GM12873 (cell line): ENCODE measurements at regions not wholly inside any gene's neighbourhood (a gene's known extent, or its start where the extent isn't known, plus 50 kb on each side); places are given as distances from the start of the nearest gene placed in this dataset.

Source experiments
- TF ChIP-seq, protein P1 (sequence below): IDR thresholded peaks from 2 replicates; pipeline ENCODE4 v1.5.1; 2012; ENCODE audit warnings: low read depth, mild to moderate bottlenecking, moderate library complexity, low read length, control low read depth; ENCODE audit not compliant: insufficient read depth; ENCODE audit errors: missing control alignments

DNA sequence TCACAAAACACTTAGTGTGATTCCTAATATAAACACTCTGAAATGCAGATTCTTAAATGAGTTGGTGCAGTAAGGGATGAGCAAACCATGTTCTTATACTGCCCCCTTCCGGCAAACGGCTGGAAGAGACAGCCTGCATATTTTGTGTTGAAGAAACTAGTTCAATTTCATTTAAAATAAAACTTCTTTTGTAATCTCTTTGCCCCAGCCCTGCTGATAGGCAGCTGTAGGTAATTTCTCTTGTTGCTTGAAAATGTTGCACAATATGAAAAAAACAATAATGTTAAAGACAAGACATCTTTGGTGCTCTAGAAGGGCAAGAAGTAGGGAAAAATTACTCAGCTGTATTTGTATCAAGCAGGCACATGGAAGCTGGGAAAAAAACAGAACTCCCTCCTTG lies 89.7 kb upstream of the CCNG1 start:
- TF ChIP-seq, protein P1, sequence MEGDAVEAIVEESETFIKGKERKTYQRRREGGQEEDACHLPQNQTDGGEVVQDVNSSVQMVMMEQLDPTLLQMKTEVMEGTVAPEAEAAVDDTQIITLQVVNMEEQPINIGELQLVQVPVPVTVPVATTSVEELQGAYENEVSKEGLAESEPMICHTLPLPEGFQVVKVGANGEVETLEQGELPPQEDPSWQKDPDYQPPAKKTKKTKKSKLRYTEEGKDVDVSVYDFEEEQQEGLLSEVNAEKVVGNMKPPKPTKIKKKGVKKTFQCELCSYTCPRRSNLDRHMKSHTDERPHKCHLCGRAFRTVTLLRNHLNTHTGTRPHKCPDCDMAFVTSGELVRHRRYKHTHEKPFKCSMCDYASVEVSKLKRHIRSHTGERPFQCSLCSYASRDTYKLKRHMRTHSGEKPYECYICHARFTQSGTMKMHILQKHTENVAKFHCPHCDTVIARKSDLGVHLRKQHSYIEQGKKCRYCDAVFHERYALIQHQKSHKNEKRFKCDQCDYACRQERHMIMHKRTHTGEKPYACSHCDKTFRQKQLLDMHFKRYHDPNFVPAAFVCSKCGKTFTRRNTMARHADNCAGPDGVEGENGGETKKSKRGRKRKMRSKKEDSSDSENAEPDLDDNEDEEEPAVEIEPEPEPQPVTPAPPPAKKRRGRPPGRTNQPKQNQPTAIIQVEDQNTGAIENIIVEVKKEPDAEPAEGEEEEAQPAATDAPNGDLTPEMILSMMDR: peak; percentile 74

DNA sequence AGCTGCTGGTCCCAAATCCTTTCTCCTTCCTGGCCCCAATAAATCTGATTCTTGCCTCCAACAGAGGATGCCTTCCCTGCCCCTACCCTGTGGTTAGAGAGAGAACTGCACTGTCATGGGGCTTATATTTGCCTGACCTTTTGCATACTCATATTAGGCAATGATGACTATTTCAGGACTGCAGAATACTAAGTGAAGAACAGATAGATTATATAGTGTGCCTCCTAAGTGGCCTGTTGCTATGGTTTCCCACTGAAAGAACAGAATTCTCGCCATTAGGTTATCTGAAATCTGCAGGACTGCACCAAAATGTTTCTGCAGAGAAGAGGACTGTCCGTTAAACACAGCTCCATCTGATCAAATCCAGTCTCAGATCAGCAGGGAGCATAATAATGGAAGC lies 87.3 kb upstream of the CCNG1 start:
- TF ChIP-seq, protein P1: peak; percentile 24

DNA sequence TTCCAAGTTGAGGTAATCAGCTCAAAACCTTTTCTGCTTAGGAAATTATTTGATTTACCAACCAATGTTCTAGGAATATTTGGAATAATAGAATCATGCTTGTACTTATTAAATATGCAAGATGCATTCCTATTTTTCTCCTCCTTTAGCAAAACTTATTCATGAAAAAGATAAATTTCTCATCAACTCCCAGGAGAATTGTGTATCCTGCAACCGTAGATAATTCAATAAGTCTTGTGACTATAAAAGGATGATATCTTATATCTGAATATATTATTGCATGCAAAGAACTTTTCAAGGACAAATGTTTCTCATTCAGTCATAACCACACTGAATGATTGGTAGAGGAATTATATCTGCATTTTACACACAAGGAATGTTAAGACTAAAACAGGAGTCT lies 84.9 kb upstream of the CCNG1 start:
- TF ChIP-seq, protein P1: no peak

DNA sequence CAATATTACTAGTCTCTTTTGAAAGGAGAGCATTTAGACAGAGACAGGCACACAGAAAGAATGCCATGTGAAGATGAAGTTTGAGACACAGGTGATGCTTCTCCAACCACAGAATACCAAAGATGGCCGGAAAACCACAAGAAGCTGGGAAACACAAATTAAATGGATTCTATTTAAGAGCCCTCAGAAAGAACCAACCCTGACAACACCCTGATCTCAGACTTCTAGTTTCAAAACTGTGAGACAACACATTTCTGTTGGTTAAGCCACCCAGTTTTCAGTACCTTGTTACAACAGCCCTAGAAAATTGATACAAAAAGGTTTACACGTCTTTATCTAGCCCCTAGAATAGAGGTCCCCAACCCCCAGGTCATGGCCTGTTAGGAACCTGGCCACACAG lies 79.8 kb upstream of the CCNG1 start:
- TF ChIP-seq, protein P1: no peak

DNA sequence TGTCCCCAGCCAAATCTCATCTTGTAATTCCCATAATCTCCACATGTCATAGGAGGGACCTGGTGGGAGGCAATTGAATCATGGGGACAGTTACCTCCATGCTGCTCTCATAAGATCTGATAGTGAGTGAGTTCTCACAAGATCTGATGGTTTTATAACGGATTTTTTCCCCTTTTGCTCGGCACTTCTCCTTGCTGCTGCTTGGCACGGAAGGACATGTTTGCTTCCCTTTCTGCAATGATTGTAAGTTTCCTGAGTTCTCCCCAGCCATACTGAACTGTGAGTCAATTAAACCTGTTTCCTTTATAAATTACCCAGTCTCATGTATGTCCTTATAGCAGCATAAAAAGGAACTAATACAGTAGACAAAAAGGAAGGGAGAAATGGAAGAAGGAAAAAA lies 76.7 kb upstream of the CCNG1 start:
- TF ChIP-seq, protein P1: no peak

DNA sequence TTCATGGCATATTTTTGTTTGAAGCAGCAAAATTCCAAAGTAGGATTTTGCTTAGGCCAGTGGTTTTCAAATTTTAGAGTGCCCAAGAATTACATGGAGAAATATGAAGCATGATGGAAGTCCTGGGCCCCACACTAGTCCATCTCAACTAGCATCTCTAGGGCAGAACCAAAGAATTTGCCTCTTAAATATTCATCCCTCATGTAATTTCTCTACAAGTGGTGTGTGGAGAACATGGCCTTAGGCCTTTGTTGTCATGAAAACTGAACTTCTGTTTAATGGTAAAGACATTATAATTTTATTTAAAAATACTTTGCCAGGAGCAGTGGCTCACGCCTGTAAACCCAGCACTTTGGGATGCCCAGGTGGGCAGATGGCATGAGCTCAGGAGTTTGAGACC lies 75.9 kb upstream of the CCNG1 start:
- TF ChIP-seq, protein P1: no peak

DNA sequence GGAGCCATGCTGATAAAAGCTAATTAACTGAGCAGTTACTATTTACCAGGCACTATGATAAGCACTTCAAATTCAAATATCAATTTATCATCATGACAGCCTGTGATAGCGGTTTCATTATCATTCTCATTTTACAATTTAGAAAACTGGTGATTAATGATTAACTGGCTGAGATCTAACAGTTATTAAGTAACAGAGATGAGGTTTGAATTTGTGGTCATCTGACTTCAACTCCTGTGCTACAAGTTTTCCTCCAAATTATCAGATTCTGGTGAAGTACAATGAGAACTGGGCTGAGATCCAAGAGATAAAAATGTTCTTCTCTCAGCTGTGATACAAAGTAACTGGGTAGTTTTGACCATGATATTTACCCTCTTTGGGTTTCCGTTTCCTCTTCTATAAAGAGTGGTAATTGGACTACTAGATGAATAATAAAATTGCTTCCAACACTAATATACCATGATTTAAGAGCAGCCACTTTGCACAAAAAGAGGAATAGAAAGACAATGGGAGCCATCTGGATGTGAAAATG lies 74.5 kb upstream of the CCNG1 start:
- TF ChIP-seq, protein P1: no peak
